CD14-positive monocyte (primary cell): ENCODE measurements at regions not wholly inside any gene's neighbourhood (a gene's known extent, or its start where the extent isn't known, plus 50 kb on each side); places are given as distances from the start of the nearest gene placed in this dataset.

Experiments used
- DNase-seq, 3 donors: peaks; one replicate each; pipeline ENCODE4 v3.0.0-alpha.2; 2011 to 2022
- H2AFZ ChIP-seq: 2 replicates; pipeline ENCODE4 v1.6.0; 2012; ENCODE audit warnings: mild to moderate bottlenecking, low read depth, low read length, inconsistent platforms; ENCODE audit not compliant: insufficient read depth, poor library complexity, severe bottlenecking
- H3K27ac ChIP-seq, 2 donors: 1 replicate in 1 of 2; 2 replicates in 1 of 2; pipeline ENCODE4 v1.5.1; 2012 to 2013; ENCODE audit warnings: low read length in 2 of 2, control low read depth in 1 of 2, inconsistent platforms in 1 of 2, low read depth in 1 of 2, mild to moderate bottlenecking in 1 of 2
- H3K27me3 ChIP-seq, 2 donors: one replicate each; pipeline versions ENCODE4 v1.6.0 to v1.6.1; 2011 to 2013; ENCODE audit warnings: low read length in 2 of 2; ENCODE audit not compliant: control insufficient read depth in 2 of 2, insufficient read depth in 2 of 2
- H3K36me3 ChIP-seq, 2 donors: replicated peaks in 1 of 2; 1 replicate in 1 of 2; 2 replicates in 1 of 2; pipeline versions ENCODE4 v1.5.1 to v1.6.1; 2012 to 2013; ENCODE audit warnings: low read length in 2 of 2, control low read depth in 1 of 2, inconsistent platforms in 1 of 2, mild to moderate bottlenecking in 1 of 2; ENCODE audit not compliant: insufficient read depth in 2 of 2, control insufficient read depth in 1 of 2
- H3K4me1 ChIP-seq, 2 donors: 1 replicate in 1 of 2; 2 replicates in 1 of 2; pipeline versions ENCODE4 v1.5.1 to v1.6.1; 2012 to 2013; ENCODE audit warnings: low read length in 2 of 2, control low read depth in 1 of 2, inconsistent platforms in 1 of 2, mild to moderate bottlenecking in 1 of 2, moderate library complexity in 1 of 2; ENCODE audit not compliant: insufficient read depth in 2 of 2, control insufficient read depth in 1 of 2
- H3K4me2 ChIP-seq: replicated peaks from 2 replicates; pipeline ENCODE3; 2012; ENCODE audit warnings: low read length, moderate library complexity, mild to moderate bottlenecking; ENCODE audit not compliant: poor library complexity, severe bottlenecking; ENCODE audit errors: extremely low read depth
- H3K4me3 ChIP-seq, 3 experiments: fragments of 200-600 bp in 1 of 3; sonication (generic) in 1 of 3; replicated peaks in 1 of 3; 1 replicate in 2 of 3; 2 replicates in 1 of 3; pipeline ENCODE4 v1.5.1; 2011 to 2013; ENCODE audit warnings: low read length in 3 of 3, mild to moderate bottlenecking in 3 of 3, control low read depth in 2 of 3, low read depth in 2 of 3, inconsistent platforms in 1 of 3, moderate library complexity in 1 of 3
- H3K79me2 ChIP-seq: 2 replicates; pipeline ENCODE4 v1.6.0; 2012; ENCODE audit warnings: mild to moderate bottlenecking, control low read depth, inconsistent platforms, low read length, moderate library complexity; ENCODE audit not compliant: insufficient read depth
- H3K9ac ChIP-seq: 2 replicates; pipeline ENCODE4 v1.6.0; 2017; ENCODE audit warnings: low read length, mild to moderate bottlenecking; ENCODE audit not compliant: insufficient read depth, poor library complexity, severe bottlenecking
- H3K9me3 ChIP-seq, 2 donors: replicated peaks in 1 of 2; 1 replicate in 1 of 2; 2 replicates in 1 of 2; pipeline versions ENCODE4 v1.5.1 to v1.6.1; 2012 to 2013; ENCODE audit warnings: low read length in 2 of 2, control low read depth in 1 of 2; ENCODE audit not compliant: control insufficient read depth in 1 of 2, insufficient read depth in 1 of 2
- H4K20me1 ChIP-seq: 2 replicates; pipeline ENCODE4 v1.6.0; 2012; ENCODE audit warnings: mild to moderate bottlenecking, low read length, control low read depth, moderate library complexity; ENCODE audit not compliant: insufficient read depth
- H3K27ac Mint-ChIP-seq, 7 donors: one replicate each; pipeline ENCODE4 v1.8.0; 2020; ENCODE audit warnings: mild to moderate bottlenecking in 7 of 7, mixed read lengths in 7 of 7, moderate library complexity in 6 of 7, inconsistent platforms in 2 of 7
- H3K27me3 Mint-ChIP-seq, 3 donors: one replicate each; pipeline ENCODE4 v1.8.0; 2021 to 2022; ENCODE audit warnings: low read depth in 3 of 3, mild to moderate bottlenecking in 3 of 3, mixed read lengths in 3 of 3, moderate library complexity in 3 of 3, inconsistent platforms in 1 of 3
- H3K36me3 Mint-ChIP-seq, 2 donors: one replicate each; pipeline ENCODE4 v1.8.0; 2020; ENCODE audit warnings: mixed read lengths in 2 of 2, inconsistent platforms in 1 of 2, mild to moderate bottlenecking in 1 of 2
- H3K4me1 Mint-ChIP-seq: one replicate; pipeline ENCODE4 v1.8.0; 2020; ENCODE audit warnings: mild to moderate bottlenecking, mixed read lengths
- H3K4me3 Mint-ChIP-seq, 2 donors: one replicate each; pipeline ENCODE4 v1.8.0; 2020; ENCODE audit warnings: mild to moderate bottlenecking in 2 of 2, mixed read lengths in 2 of 2, moderate library complexity in 1 of 2
- H3K9me3 Mint-ChIP-seq, 7 donors: one replicate each; pipeline ENCODE4 v1.8.0; 2020 to 2022; ENCODE audit warnings: mixed read lengths in 7 of 7, mild to moderate bottlenecking in 6 of 7, moderate library complexity in 6 of 7, inconsistent platforms in 2 of 7
- WGBS: methylation state at CpG from one replicate; pipeline ENCODE4 v1.1.5; 2013; ENCODE audit warnings: missing lambda C conversion rate; ENCODE audit not compliant: insufficient coverage; 5-methylcytosine and 5-hydroxymethylcytosine counted together
- intact Hi-C, 2 donors: fragments of 100-400 bp; cut with micrococcal nuclease; formaldehyde crosslinking; loops; one replicate each; pipeline versions ENCODE4 v1.15.0 to v1.15.1; 2023
- TF ChIP-seq, protein P1 (sequence below): fragments of 200-600 bp; IDR thresholded peaks from one replicate; pipeline ENCODE4 v1.8.0; 2022; ENCODE audit warnings: antibody characterized with exemption, mild to moderate bottlenecking

DNA sequence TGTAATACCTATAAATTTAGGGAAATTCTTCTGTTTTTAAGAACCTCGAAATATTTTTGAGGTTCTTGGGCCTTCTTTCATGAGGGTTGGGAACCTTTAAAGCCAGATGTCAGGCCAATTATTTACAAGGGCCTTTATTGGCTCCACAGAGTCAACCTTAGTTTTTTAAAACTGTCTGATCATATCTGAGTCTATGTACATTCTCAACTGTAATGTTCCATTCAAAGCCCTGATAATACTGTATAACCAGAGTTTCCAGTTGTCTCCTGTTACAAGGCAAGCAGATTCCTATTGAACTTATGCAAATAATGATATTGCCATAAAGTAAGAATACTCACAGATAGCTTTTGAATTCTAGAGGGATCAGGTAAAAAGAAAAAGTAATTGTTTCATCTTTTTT lies 545.5 kb downstream of the EPM2A start:
- Mint-ChIP-seq H3K4me3 (no peak overlapping the region), H3K27me3 (no peaks in the 10 kb centered on the region), H3K36me3 (no peaks in the 10 kb centered on the region), H3K4me1 (no peaks in the 10 kb centered on the region), H3K27ac (no peak overlapping the region), H3K9me3 (peaks cover 0 to 2% (median 0%) of the 10 kb centered on the region in 7 donors)
- Histone ChIP-seq H4K20me1 (no peaks in the 10 kb centered on the region), H3K27me3 (no peaks in the 10 kb centered on the region), H3K79me2 (no peaks in the 10 kb centered on the region), H3K9me3 (no peaks in the 10 kb centered on the region), H3K4me3 (no peak overlapping the region), H3K4me1 (no peaks in the 10 kb centered on the region), H3K36me3 (no peaks in the 10 kb centered on the region), H2AFZ (no peak overlapping the region), H3K9ac (no peak overlapping the region), H3K27ac (no peak overlapping the region), H3K4me2 (no peak overlapping the region)
- intact Hi-C loops, result no loop called here
- WGBS, result no CpG with 5 or more reads among the region's 1 CpG
- TF ChIP-seq, protein P1, sequence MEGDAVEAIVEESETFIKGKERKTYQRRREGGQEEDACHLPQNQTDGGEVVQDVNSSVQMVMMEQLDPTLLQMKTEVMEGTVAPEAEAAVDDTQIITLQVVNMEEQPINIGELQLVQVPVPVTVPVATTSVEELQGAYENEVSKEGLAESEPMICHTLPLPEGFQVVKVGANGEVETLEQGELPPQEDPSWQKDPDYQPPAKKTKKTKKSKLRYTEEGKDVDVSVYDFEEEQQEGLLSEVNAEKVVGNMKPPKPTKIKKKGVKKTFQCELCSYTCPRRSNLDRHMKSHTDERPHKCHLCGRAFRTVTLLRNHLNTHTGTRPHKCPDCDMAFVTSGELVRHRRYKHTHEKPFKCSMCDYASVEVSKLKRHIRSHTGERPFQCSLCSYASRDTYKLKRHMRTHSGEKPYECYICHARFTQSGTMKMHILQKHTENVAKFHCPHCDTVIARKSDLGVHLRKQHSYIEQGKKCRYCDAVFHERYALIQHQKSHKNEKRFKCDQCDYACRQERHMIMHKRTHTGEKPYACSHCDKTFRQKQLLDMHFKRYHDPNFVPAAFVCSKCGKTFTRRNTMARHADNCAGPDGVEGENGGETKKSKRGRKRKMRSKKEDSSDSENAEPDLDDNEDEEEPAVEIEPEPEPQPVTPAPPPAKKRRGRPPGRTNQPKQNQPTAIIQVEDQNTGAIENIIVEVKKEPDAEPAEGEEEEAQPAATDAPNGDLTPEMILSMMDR, result no peak
- DNase-seq, result no peak

DNA sequence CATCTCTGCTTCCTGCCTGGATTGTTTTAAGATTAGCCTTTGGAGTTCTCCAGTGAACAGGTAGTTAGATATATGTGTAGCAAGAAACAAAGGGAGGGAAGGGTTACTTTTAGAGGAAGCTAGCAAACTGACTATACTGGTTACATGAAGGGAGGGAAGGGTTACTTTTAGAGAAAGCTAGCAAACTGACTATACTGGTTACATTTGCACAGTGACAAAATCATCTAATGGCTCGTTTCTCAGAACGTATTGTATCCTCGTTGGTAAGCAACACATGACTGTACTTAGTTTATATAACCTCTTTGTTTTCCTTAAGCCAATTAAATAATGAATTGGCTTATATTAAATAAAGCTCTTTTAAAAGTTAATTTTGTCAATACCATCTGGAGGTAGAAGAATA lies 540.9 kb downstream of the EPM2A start:
- Histone ChIP-seq H3K27me3 (no peaks in the 10 kb centered on the region), H4K20me1 (no peaks in the 10 kb centered on the region), H3K4me2 (no peak overlapping the region), H3K79me2 (no peaks in the 10 kb centered on the region), H3K27ac (no peak overlapping the region), H3K4me1 (no peaks in the 10 kb centered on the region), H2AFZ (no peak overlapping the region), H3K9ac (no peak overlapping the region), H3K4me3 (no peak overlapping the region), H3K36me3 (no peaks in the 10 kb centered on the region), H3K9me3 (no peaks in the 10 kb centered on the region)
- no peaks in the 10 kb centered on the region for H3K27me3 Mint-ChIP-seq
- H3K9me3 Mint-ChIP-seq, result peaks cover 0 to 6% (median 0%) of the 10 kb centered on the region in 7 donors
- no CpG with 5 or more reads among the region's 3 CpGs for WGBS
- TF ChIP-seq, protein P1, result no peak
- intact Hi-C loops, result no loop called here
- DNase-seq, result no peak
- no peak overlapping the region for H3K4me3 Mint-ChIP-seq
- no peaks in the 10 kb centered on the region for H3K4me1 Mint-ChIP-seq
- no peak overlapping the region for H3K27ac Mint-ChIP-seq
- no peaks in the 10 kb centered on the region for H3K36me3 Mint-ChIP-seq
